HEK293 (cell line): ENCODE measurements at regions not wholly inside any gene's neighbourhood (a gene's known extent, or its start where the extent isn't known, plus 50 kb on each side); places are given as distances from the start of the nearest gene placed in this dataset.

Experiments used
- ZBTB8A ChIP-seq: fragments of 450-650 bp; formaldehyde crosslinking; IDR thresholded peaks from 2 replicates; pipeline ENCODE4 v1.5.1; 2016; ENCODE audit warnings: missing biosample characterization, missing genetic modification characterization
- ZNF473 ChIP-seq: fragments of 450-650 bp; formaldehyde crosslinking; IDR thresholded peaks from 2 replicates; pipeline ENCODE4 v1.5.1; 2017; ENCODE audit warnings: missing biosample characterization, missing genetic modification characterization
- ZNF600 ChIP-seq: fragments of 450-650 bp; formaldehyde crosslinking; IDR thresholded peaks from 2 replicates; pipeline ENCODE4 v1.5.1; 2016; ENCODE audit warnings: missing biosample characterization, missing genetic modification characterization
- ZNF629 ChIP-seq: fragments of 450-650 bp; formaldehyde crosslinking; IDR thresholded peaks from 2 replicates; pipeline ENCODE4 v1.5.1; 2017; ENCODE audit warnings: missing biosample characterization, missing genetic modification characterization
- TF ChIP-seq, protein P1 (sequence below): fragments of 450-650 bp; formaldehyde crosslinking; IDR thresholded peaks from 2 replicates; pipeline ENCODE4 v1.5.1; 2016; ENCODE audit warnings: missing biosample characterization, missing genetic modification characterization
- TF ChIP-seq, protein P2 (sequence below): fragments of 450-650 bp; formaldehyde crosslinking; IDR thresholded peaks from 2 replicates; pipeline ENCODE4 v1.5.1; 2016; ENCODE audit warnings: missing biosample characterization, missing genetic modification characterization

DNA sequence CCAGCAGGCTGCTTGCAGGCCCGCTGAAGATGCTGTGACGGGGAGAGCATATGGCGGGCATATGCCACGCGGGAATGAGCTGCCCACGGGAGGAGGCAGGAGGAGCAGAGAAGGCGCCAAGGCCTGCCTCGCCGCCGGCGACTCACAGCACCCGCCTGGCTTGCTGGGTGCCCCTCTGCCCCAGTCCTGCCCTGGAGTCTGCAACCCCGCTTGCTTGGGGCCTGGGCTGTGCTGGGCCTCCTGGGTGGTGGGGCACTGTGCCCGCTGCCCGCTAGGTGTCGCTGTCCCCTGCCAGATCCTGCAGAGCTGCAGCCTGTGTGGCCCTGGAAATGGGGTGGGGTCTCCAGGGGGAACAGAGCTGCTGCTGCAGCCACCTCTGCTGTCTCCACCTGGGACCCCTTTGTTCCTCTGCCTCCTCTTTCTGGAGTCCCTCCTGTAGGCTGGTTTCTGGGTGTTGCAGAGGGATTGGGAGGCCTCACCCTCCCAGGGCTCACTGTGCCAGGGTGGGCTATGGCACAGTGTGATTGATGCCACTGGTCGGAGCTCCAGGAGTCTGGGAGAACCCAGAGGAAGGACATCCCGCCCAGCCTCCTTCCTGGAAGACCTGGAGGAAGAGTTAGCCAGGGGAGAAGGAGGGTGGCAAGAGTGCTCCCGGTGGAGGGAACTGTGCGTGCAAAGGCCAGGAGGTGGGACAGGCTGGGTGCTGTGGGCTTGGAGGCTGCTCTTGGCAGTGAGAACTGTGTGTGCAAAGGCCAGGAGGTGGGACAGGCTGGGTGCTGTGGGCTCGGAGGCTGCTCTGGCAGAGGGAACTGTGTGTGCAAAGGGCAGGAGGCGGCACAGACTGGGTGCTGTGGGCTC lies 141.0 kb upstream of the CIBAR2 start:
- TF ChIP-seq, protein P1, sequence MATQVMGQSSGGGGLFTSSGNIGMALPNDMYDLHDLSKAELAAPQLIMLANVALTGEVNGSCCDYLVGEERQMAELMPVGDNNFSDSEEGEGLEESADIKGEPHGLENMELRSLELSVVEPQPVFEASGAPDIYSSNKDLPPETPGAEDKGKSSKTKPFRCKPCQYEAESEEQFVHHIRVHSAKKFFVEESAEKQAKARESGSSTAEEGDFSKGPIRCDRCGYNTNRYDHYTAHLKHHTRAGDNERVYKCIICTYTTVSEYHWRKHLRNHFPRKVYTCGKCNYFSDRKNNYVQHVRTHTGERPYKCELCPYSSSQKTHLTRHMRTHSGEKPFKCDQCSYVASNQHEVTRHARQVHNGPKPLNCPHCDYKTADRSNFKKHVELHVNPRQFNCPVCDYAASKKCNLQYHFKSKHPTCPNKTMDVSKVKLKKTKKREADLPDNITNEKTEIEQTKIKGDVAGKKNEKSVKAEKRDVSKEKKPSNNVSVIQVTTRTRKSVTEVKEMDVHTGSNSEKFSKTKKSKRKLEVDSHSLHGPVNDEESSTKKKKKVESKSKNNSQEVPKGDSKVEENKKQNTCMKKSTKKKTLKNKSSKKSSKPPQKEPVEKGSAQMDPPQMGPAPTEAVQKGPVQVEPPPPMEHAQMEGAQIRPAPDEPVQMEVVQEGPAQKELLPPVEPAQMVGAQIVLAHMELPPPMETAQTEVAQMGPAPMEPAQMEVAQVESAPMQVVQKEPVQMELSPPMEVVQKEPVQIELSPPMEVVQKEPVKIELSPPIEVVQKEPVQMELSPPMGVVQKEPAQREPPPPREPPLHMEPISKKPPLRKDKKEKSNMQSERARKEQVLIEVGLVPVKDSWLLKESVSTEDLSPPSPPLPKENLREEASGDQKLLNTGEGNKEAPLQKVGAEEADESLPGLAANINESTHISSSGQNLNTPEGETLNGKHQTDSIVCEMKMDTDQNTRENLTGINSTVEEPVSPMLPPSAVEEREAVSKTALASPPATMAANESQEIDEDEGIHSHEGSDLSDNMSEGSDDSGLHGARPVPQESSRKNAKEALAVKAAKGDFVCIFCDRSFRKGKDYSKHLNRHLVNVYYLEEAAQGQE (tag by site-specific recombination) = no peak
- TF ChIP-seq ZNF473 (tag by site-specific recombination) (no peak), ZNF600 (0 out of 2 replicates have a peak, but pooled peaks have one; percentile 23), ZNF629 (tag by site-specific recombination) (no peak), ZBTB8A (tag by site-specific recombination) (no peak)
- TF ChIP-seq, protein P2, sequence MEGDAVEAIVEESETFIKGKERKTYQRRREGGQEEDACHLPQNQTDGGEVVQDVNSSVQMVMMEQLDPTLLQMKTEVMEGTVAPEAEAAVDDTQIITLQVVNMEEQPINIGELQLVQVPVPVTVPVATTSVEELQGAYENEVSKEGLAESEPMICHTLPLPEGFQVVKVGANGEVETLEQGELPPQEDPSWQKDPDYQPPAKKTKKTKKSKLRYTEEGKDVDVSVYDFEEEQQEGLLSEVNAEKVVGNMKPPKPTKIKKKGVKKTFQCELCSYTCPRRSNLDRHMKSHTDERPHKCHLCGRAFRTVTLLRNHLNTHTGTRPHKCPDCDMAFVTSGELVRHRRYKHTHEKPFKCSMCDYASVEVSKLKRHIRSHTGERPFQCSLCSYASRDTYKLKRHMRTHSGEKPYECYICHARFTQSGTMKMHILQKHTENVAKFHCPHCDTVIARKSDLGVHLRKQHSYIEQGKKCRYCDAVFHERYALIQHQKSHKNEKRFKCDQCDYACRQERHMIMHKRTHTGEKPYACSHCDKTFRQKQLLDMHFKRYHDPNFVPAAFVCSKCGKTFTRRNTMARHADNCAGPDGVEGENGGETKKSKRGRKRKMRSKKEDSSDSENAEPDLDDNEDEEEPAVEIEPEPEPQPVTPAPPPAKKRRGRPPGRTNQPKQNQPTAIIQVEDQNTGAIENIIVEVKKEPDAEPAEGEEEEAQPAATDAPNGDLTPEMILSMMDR (tag by site-specific recombination) = peak; percentile 86
